H1 (cell line): ENCODE measurements at regions not wholly inside any gene's neighbourhood (a gene's known extent, or its start where the extent isn't known, plus 50 kb on each side); places are given as distances from the start of the nearest gene placed in this dataset.

ENCODE experiments used
- CTCF ChIA-PET: fragments of 300-600 bp; sonication (Branson Sonifier 250); formaldehyde crosslinking; loops from one replicate; lab custom pipeline; 2021; ENCODE audit not compliant: partially characterized antibody; lab: Charles Lee
- POLR2A ChIA-PET: fragments of 300-600 bp; sonication (Branson Sonifier 250); formaldehyde crosslinking; loops from one replicate; lab custom pipeline; 2021; ENCODE audit warnings: inconsistent platforms; ENCODE audit not compliant: partially characterized antibody; lab: Charles Lee
- DNase-seq, 2 experiments: peaks; one replicate each; pipeline versions ENCODE4 v3.0.0 to v3.0.0-alpha.2; 2010 to 2022; ENCODE audit warnings: low spot score in 2 of 2, low read depth in 1 of 2, mixed read lengths in 1 of 2
- FAIRE-seq: peaks from 2 replicates; lab custom pipeline; 2011; peaks lifted over from hg19 to GRCh38; lab: Jason Lieb, UNC
- H2AFZ ChIP-seq: 2 replicates; pipeline ENCODE4 v1.8.1; 2012; ENCODE audit warnings: low read length, inconsistent platforms
- H2AK5ac ChIP-seq: 2 replicates; pipeline ENCODE4 v1.6.1; 2013; ENCODE audit warnings: low read depth, low read length
- H2BK120ac ChIP-seq: replicated peaks from 2 replicates; pipeline ENCODE3; 2013; ENCODE audit warnings: low read depth, low read length, inconsistent platforms
- H2BK12ac ChIP-seq: 2 replicates; pipeline ENCODE4 v1.6.1; 2013; ENCODE audit warnings: low read depth, low read length
- H2BK15ac ChIP-seq: 2 replicates; pipeline ENCODE4 v1.6.1; 2013; ENCODE audit warnings: low read length
- H2BK20ac ChIP-seq: 2 replicates; pipeline ENCODE4 v1.6.1; 2013; ENCODE audit warnings: low read length
- H2BK5ac ChIP-seq: 2 replicates; pipeline ENCODE4 v1.6.1; 2013; ENCODE audit warnings: low read depth, low read length
- H3K14ac ChIP-seq: 2 replicates; pipeline ENCODE4 v1.6.1; 2013; ENCODE audit warnings: inconsistent platforms; ENCODE audit not compliant: insufficient read length
- H3K18ac ChIP-seq: 2 replicates; pipeline ENCODE4 v1.6.1; 2013; ENCODE audit warnings: low read length; ENCODE audit errors: extremely low read depth
- H3K23ac ChIP-seq: 2 replicates; pipeline ENCODE4 v1.6.1; 2013; ENCODE audit warnings: inconsistent platforms; ENCODE audit not compliant: insufficient read length
- H3K23me2 ChIP-seq: 2 replicates; pipeline ENCODE4 v1.6.1; 2013; ENCODE audit warnings: low read depth, low read length
- H3K27ac ChIP-seq: 2 replicates; pipeline ENCODE4 v1.6.1; 2011; ENCODE audit warnings: low read depth, low read length, inconsistent platforms
- H3K27me3 ChIP-seq, 4 experiments: replicated peaks in 1 of 4; 1 replicate in 1 of 4; 2 replicates in 3 of 4; pipeline versions ENCODE4 v1.6.1 to v1.8.1; 2011 to 2013; ENCODE audit warnings: low read length in 3 of 4, mild to moderate bottlenecking in 3 of 4, inconsistent platforms in 2 of 4, mixed read lengths in 2 of 4, moderate library complexity in 1 of 4; ENCODE audit not compliant: control insufficient read depth in 3 of 4, insufficient read depth in 3 of 4; ENCODE audit errors: extremely low read depth in 1 of 4
- H3K36me3 ChIP-seq, 4 experiments: 2 replicates each; pipeline versions ENCODE4 v1.6.1 to v1.8.1; 2011 to 2013; ENCODE audit warnings: mild to moderate bottlenecking in 4 of 4, low read length in 3 of 4, moderate library complexity in 2 of 4, control low read depth in 1 of 4, inconsistent platforms in 1 of 4; ENCODE audit not compliant: insufficient read depth in 4 of 4, control insufficient read depth in 2 of 4
- H3K4ac ChIP-seq: replicated peaks from 2 replicates; pipeline ENCODE3; 2013; ENCODE audit warnings: low read length, low read depth, mixed read lengths, inconsistent platforms; ENCODE audit not compliant: insufficient read length
- H3K4me1 ChIP-seq, 4 experiments: replicated peaks in 1 of 4; 1 replicate in 1 of 4; 2 replicates in 3 of 4; pipeline versions ENCODE4 v1.6.1 to v1.8.1; 2011 to 2013; ENCODE audit warnings: low read length in 3 of 4, inconsistent platforms in 2 of 4, mixed read lengths in 1 of 4; ENCODE audit not compliant: insufficient read depth in 4 of 4, control insufficient read depth in 3 of 4
- H3K4me2 ChIP-seq, 2 experiments: 2 replicates each; pipeline versions ENCODE4 v1.6.1 to v1.8.1; 2011 to 2013; ENCODE audit warnings: low read depth in 2 of 2, low read length in 2 of 2, control low read depth in 1 of 2, inconsistent platforms in 1 of 2, mild to moderate bottlenecking in 1 of 2; ENCODE audit not compliant: insufficient read depth in 1 of 2
- H3K4me3 ChIP-seq, 4 experiments: fragments of 200-600, 300-600 bp in 1 of 4; sonication (generic), shearing (Covaris generic), sonication (Bioruptor Twin) in 1 of 4; 2 replicates each; pipeline versions ENCODE4 v1.5.1 to v1.8.1; 2011 to 2016; ENCODE audit warnings: low read length in 4 of 4, low read depth in 3 of 4, control low read depth in 2 of 4, inconsistent platforms in 2 of 4, mild to moderate bottlenecking in 2 of 4, mixed read lengths in 1 of 4, moderate library complexity in 1 of 4; ENCODE audit not compliant: insufficient read depth in 2 of 4; ENCODE audit errors: extremely low read depth in 1 of 4
- H3K56ac ChIP-seq: replicated peaks from 2 replicates; pipeline ENCODE3; 2013; ENCODE audit warnings: low read depth, mild to moderate bottlenecking, mixed read lengths, low read length, inconsistent platforms; ENCODE audit not compliant: insufficient read length
- H3K79me1 ChIP-seq: 2 replicates; pipeline ENCODE4 v1.6.1; 2013; ENCODE audit warnings: low read depth, low read length, control low read depth
- H3K79me2 ChIP-seq, 2 experiments: 2 replicates each; pipeline versions ENCODE4 v1.6.1 to v1.8.1; 2012 to 2013; ENCODE audit warnings: low read length in 2 of 2, mild to moderate bottlenecking in 2 of 2, inconsistent platforms in 1 of 2; ENCODE audit not compliant: insufficient read depth in 2 of 2, control insufficient read depth in 1 of 2
- H3K9ac ChIP-seq, 4 experiments: replicated peaks in 1 of 4; 1 replicate in 1 of 4; 2 replicates in 3 of 4; pipeline versions ENCODE4 v1.6.1 to v1.8.1; 2011 to 2013; ENCODE audit warnings: low read depth in 3 of 4, low read length in 3 of 4, control low read depth in 2 of 4, mild to moderate bottlenecking in 2 of 4, moderate library complexity in 2 of 4, inconsistent platforms in 1 of 4; ENCODE audit errors: extremely low read depth in 1 of 4
- H3K9me3 ChIP-seq, 2 experiments: 2 replicates each; pipeline versions ENCODE4 v1.6.1 to v1.8.1; 2012 to 2013; ENCODE audit warnings: mild to moderate bottlenecking in 2 of 2, moderate library complexity in 2 of 2, control low read depth in 1 of 2, inconsistent platforms in 1 of 2, low read depth in 1 of 2, low read length in 1 of 2, mixed read lengths in 1 of 2; ENCODE audit not compliant: insufficient read depth in 2 of 2
- H4K20me1 ChIP-seq, 2 experiments: replicated peaks in 1 of 2; 2 replicates each; pipeline versions ENCODE3 to v1.8.1; 2011 to 2013; ENCODE audit warnings: inconsistent platforms in 2 of 2, low read length in 2 of 2, mild to moderate bottlenecking in 1 of 2; ENCODE audit not compliant: insufficient read depth in 2 of 2, control insufficient read depth in 1 of 2
- H4K5ac ChIP-seq: 2 replicates; pipeline ENCODE4 v1.6.1; 2013; ENCODE audit warnings: low read length, low read depth, mixed read lengths, inconsistent platforms; ENCODE audit not compliant: insufficient read length
- H4K8ac ChIP-seq: 2 replicates; pipeline ENCODE4 v1.8.0; 2013; ENCODE audit warnings: mild to moderate bottlenecking, moderate library complexity, low read length, inconsistent platforms; ENCODE audit not compliant: insufficient read depth; ENCODE audit errors: extremely low read depth
- H4K91ac ChIP-seq: replicated peaks from 2 replicates; pipeline ENCODE3; 2013; ENCODE audit warnings: low read length, mixed read lengths, inconsistent platforms; ENCODE audit not compliant: insufficient read length
- BCL11A ChIP-seq, 2 experiments: IDR thresholded peaks; one replicate each; pipeline ENCODE4 v1.6.1; 2011; ENCODE audit warnings: low read depth in 2 of 2, low read length in 2 of 2, mild to moderate bottlenecking in 2 of 2
- CEBPB ChIP-seq: IDR thresholded peaks from 2 replicates; pipeline ENCODE4 v1.6.1; 2012; ENCODE audit warnings: low read depth, low read length
- JUND ChIP-seq: IDR thresholded peaks from 2 replicates; pipeline ENCODE4 v1.6.1; 2011; ENCODE audit warnings: mild to moderate bottlenecking, improper control_type of control experiment, low read length
- MAFK ChIP-seq: IDR thresholded peaks from 2 replicates; pipeline ENCODE4 v1.6.1; 2012; ENCODE audit warnings: low read depth, mild to moderate bottlenecking, improper control_type of control experiment, low read length
- POLR2A ChIP-seq, 2 experiments: IDR thresholded peaks; 1 replicate in 1 of 2; 2 replicates in 1 of 2; pipeline ENCODE4 v1.6.1; 2011; ENCODE audit warnings: low read depth in 2 of 2, low read length in 2 of 2, mild to moderate bottlenecking in 2 of 2; ENCODE audit errors: control extremely low read depth in 1 of 2
- RFX5 ChIP-seq: IDR thresholded peaks from 2 replicates; pipeline ENCODE4 v1.6.1; 2011; ENCODE audit warnings: low read depth, low read length, improper control_type of control experiment, borderline replicate concordance
- SRF ChIP-seq: IDR thresholded peaks from 2 replicates; pipeline ENCODE4 v1.6.1; 2011; ENCODE audit warnings: mild to moderate bottlenecking, low read depth, low read length, moderate library complexity
- USF2 ChIP-seq: IDR thresholded peaks from 2 replicates; pipeline ENCODE4 v1.6.1; 2011; ENCODE audit warnings: low read length, improper control_type of control experiment
- YY1 ChIP-seq: IDR thresholded peaks from 2 replicates; pipeline ENCODE4 v1.6.1; 2011; ENCODE audit warnings: low read depth, mild to moderate bottlenecking, low read length
- WGBS, 2 experiments: shearing (Covaris generic) in 1 of 2; methylation state at CpG; one replicate each; pipeline versions ENCODE4 v1.1.6 to v1.1.7; 2013 to 2015; ENCODE audit warnings: low lambda C conversion rate in 2 of 2, mixed read lengths in 2 of 2, inconsistent platforms in 1 of 2, low coverage in 1 of 2, missing lambda C conversion rate in 1 of 2; ENCODE audit not compliant: insufficient replicate concordance in 2 of 2, insufficient coverage in 1 of 2, insufficient read length in 1 of 2; ENCODE audit errors: extremely low coverage in 1 of 2, missing lambda C conversion rate in 1 of 2; 5-methylcytosine and 5-hydroxymethylcytosine counted together

- no peaks in the 10 kb centered on the region for H4K20me1 ChIP-seq
- no peak for FAIRE-seq
- CTCF ChIA-PET: interaction anchor here (0.8 to 5.3 kb wide), 7 partner anchors 9 to 291 kb away, joined by 3 to 51 read pairs (median 4); no protein-coding TSS in a partner anchor
Observed at GRCh38 chr1:157197906-157198435, 59.8 kb upstream of the ETV3 start.

More at GRCh38 chr1:157197906-157198435, 59.8 kb upstream of the ETV3 start:
- 92% methylated on average over 7 of the region's 7 CpGs; no CpG with 5 or more reads in 1 of the 2 experiments for WGBS, 2 experiments
- H3K23ac ChIP-seq: no peak overlapping the region
- H2BK12ac ChIP-seq: no peak overlapping the region; the same call in 1 of the 2 replicates
- no peaks in the 10 kb centered on the region for H3K79me2 ChIP-seq
- H3K23me2 ChIP-seq: no peaks in the 10 kb centered on the region
- H3K18ac ChIP-seq: no peak overlapping the region
- no peak overlapping the region for H4K5ac ChIP-seq
- H2BK5ac ChIP-seq: no peak overlapping the region
- H3K27ac ChIP-seq: no peak overlapping the region
- no peaks in the 10 kb centered on the region for H3K9me3 ChIP-seq
- H4K91ac ChIP-seq: no peak overlapping the region
- H2BK15ac ChIP-seq: no peak overlapping the region
- POLR2A ChIA-PET: no interaction called here
- H3K4me1 ChIP-seq: peaks cover 0 to 2% (median under 1%) of the 10 kb centered on the region in 4 experiments; a peak in 1 of 7 replicates
- H4K8ac ChIP-seq: no peak overlapping the region
- H3K36me3 ChIP-seq: no peaks in the 10 kb centered on the region
- H3K79me1 ChIP-seq: no peaks in the 10 kb centered on the region
- no peak overlapping the region for H2BK20ac ChIP-seq
- no peak overlapping the region for H3K4ac ChIP-seq
- no peak overlapping the region for H3K4me3 ChIP-seq
- TF ChIP-seq MAFK (no peak), JUND (no peak), CEBPB (no peak), SRF (no peak), USF2 (no peak), RFX5 (no peak), POLR2A (IDR thresholded peaks at IDR 0.05; ENCODE audit: control extremely low read depth in 1 of 2, low read depth in 2 of 2, low read length in 2 of 2) (no peak), YY1 (no peak), BCL11A (IDR thresholded peaks at IDR 0.05; ENCODE audit: low read depth in 2 of 2, low read length in 2 of 2) (no peak)
- TF ChIP-seq, all 59 proteins: peak for 0
- no peak for DNase-seq
- Histone ChIP-seq H3K14ac (no peak overlapping the region), H3K56ac (no peak overlapping the region), H2AK5ac (no peak overlapping the region), H2AFZ (no peak overlapping the region), H3K4me2 (no peak overlapping the region), H2BK120ac (no peak overlapping the region), H3K27me3 (peaks cover 0 to 3% (median 0%) of the 10 kb centered on the region in 4 experiments; a peak in 1 of 7 replicates), H3K9ac (no peak overlapping the region)
